ENCODE measurements at regions not wholly inside any gene's neighbourhood (a gene's known extent, or its start where the extent isn't known, plus 50 kb on each side); places are given as distances from the start of the nearest gene placed in this dataset.

DNA sequence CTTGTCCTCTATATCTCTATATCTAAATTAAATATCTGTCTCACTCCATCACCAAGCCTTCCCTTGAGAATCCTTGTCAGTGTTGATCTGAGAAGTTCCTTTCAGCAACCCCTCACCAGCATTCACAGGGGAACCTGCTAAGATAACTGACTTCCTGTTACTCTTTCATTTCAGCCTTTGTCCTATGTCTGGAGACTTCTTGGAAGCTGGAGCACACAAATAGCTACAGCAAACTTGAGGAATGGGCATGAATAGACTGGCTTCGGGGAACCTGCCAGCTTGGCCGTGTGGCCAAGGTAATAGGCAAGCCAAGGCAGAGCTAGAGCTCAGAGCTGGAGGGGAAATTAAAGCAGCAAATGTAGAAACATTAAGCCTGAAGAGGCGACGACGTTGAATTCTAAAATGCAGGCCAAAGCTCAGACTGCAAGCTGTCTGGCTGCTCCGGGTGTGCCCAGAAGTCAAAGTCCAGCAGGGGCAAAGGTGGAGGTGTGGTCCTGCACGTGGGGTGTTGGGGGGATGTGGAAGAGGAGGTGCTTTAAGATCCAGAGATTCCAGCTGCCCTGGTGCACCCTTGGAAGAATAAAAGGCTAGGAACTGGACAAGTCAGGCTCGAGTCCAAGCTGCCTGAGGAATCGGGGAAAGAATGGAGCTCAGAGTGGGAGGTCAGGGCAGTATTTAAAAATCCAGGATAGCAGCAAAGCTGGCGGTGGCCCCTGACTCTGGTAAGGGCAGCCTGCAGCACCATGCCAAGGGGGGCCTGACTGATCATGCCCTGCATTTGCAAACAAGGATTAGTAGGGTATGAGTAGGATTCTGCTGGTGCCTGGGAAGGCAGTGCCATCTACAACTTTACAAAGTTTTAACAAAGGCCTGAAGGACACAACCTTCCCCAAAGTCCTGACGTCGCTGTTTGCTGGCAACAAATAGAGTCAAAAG is 185.0 kb upstream of the SGK1 start:
- TF ChIP-seq, protein P1, sequence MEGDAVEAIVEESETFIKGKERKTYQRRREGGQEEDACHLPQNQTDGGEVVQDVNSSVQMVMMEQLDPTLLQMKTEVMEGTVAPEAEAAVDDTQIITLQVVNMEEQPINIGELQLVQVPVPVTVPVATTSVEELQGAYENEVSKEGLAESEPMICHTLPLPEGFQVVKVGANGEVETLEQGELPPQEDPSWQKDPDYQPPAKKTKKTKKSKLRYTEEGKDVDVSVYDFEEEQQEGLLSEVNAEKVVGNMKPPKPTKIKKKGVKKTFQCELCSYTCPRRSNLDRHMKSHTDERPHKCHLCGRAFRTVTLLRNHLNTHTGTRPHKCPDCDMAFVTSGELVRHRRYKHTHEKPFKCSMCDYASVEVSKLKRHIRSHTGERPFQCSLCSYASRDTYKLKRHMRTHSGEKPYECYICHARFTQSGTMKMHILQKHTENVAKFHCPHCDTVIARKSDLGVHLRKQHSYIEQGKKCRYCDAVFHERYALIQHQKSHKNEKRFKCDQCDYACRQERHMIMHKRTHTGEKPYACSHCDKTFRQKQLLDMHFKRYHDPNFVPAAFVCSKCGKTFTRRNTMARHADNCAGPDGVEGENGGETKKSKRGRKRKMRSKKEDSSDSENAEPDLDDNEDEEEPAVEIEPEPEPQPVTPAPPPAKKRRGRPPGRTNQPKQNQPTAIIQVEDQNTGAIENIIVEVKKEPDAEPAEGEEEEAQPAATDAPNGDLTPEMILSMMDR (IDR thresholded peaks at IDR 0.05): no peak
- no peak for TF ChIP-seq POLR2A (IDR thresholded peaks at IDR 0.05)
